ENCODE measurements at regions not wholly inside any gene's neighbourhood (a gene's known extent, or its start where the extent isn't known, plus 50 kb on each side); places are given as distances from the start of the nearest gene placed in this dataset.

DNA sequence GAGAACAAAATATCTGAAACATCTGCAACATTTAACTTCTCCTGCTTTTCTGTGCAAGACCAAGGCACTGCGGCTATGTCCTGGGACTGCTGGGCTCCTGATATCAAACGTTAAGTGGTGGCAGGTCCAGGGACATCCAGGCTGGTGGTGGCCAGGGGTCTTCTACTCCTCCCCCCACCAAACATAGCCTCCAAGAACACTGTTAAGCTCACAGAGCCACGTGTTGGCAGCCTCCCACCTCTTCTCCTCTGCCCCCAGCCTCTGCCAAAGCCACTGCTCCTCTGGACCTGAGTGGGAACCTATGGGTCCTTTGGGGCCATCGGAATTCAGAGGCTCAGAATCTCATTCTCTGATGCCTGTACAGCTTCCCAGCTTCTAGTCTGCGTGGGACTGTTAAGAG is 325.7 kb downstream of the ARRDC4 start:
- no peaks in the 10 kb centered on the region for H3K79me2 ChIP-seq (ENCODE audit: insufficient read depth, low read length)
- TF ChIP-seq EZH2phosphoT487 (conservative IDR thresholded peaks at IDR 0.05; ENCODE audit: low read length) = no peak
- TF ChIP-seq, protein P1, sequence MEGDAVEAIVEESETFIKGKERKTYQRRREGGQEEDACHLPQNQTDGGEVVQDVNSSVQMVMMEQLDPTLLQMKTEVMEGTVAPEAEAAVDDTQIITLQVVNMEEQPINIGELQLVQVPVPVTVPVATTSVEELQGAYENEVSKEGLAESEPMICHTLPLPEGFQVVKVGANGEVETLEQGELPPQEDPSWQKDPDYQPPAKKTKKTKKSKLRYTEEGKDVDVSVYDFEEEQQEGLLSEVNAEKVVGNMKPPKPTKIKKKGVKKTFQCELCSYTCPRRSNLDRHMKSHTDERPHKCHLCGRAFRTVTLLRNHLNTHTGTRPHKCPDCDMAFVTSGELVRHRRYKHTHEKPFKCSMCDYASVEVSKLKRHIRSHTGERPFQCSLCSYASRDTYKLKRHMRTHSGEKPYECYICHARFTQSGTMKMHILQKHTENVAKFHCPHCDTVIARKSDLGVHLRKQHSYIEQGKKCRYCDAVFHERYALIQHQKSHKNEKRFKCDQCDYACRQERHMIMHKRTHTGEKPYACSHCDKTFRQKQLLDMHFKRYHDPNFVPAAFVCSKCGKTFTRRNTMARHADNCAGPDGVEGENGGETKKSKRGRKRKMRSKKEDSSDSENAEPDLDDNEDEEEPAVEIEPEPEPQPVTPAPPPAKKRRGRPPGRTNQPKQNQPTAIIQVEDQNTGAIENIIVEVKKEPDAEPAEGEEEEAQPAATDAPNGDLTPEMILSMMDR (IDR thresholded peaks at IDR 0.05; ENCODE audit: insufficient read depth, low read length, poor library complexity, severe bottlenecking) = no peak
- H3K4me3 ChIP-seq (ENCODE audit: insufficient read depth, low read length, poor library complexity, severe bottlenecking) = no peak overlapping the region
- H3K27me3 ChIP-seq (ENCODE audit: low read length) = no peaks in the 10 kb centered on the region
- no peak overlapping the region for H3K27ac ChIP-seq (ENCODE audit: low read depth, low read length)
- H3K4me2 ChIP-seq (ENCODE audit: low read depth, low read length, poor library complexity, severe bottlenecking) = no peak overlapping the region
- no peak overlapping the region for H2AFZ ChIP-seq (ENCODE audit: low read depth, low read length, severe bottlenecking)
- no peaks in the 10 kb centered on the region for H3F3A ChIP-seq (ENCODE audit: insufficient read depth)
- no peaks in the 10 kb centered on the region for H3K9me3 ChIP-seq (ENCODE audit: insufficient read depth, low read length)
- no peak overlapping the region for H3K9ac ChIP-seq (ENCODE audit: low read length)
- H4K20me1 ChIP-seq (ENCODE audit: low read depth, low read length) = no peaks in the 10 kb centered on the region
- H3K36me3 ChIP-seq (ENCODE audit: low read length) = no peaks in the 10 kb centered on the region
- no peaks in the 10 kb centered on the region for H3K9me2 ChIP-seq (replicated peaks; ENCODE audit: insufficient read depth, low read length)

DNA sequence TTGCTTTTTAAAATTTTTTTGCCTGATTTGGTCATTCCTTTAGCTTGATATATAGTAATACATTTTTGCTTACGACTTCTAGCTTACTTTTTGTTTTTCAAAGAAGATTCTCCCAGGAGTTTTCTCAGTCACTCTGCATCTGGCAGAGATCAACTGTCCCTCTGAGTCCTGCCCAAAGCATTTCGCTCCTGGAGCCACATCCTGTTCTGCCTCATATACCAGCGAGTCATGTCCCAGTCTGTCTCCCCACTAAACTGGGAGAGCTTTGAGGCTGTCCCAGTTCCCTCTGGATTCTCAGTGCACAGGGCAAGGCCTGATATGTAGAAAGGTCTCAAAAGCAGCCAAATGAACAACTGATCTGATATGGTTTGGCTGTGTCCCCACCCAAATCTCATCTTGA is 326.3 kb downstream of the ARRDC4 start:
- Histone ChIP-seq H2AFZ (ENCODE audit: low read depth, low read length, severe bottlenecking) (no peak overlapping the region), H3K9me3 (ENCODE audit: insufficient read depth, low read length) (no peaks in the 10 kb centered on the region), H3K9me2 (replicated peaks; ENCODE audit: insufficient read depth, low read length) (no peaks in the 10 kb centered on the region), H3K27me3 (ENCODE audit: low read length) (no peaks in the 10 kb centered on the region), H3K4me3 (ENCODE audit: insufficient read depth, low read length, poor library complexity, severe bottlenecking) (no peak overlapping the region), H3K9ac (ENCODE audit: low read length) (no peak overlapping the region), H3K27ac (ENCODE audit: low read depth, low read length) (no peak overlapping the region), H3K36me3 (ENCODE audit: low read length) (no peaks in the 10 kb centered on the region), H3F3A (ENCODE audit: insufficient read depth) (no peaks in the 10 kb centered on the region), H4K20me1 (ENCODE audit: low read depth, low read length) (no peaks in the 10 kb centered on the region), H3K79me2 (ENCODE audit: insufficient read depth, low read length) (no peaks in the 10 kb centered on the region), H3K4me2 (ENCODE audit: low read depth, low read length, poor library complexity, severe bottlenecking) (no peak overlapping the region)
- no peak for TF ChIP-seq EZH2phosphoT487 (conservative IDR thresholded peaks at IDR 0.05; ENCODE audit: low read length)
- TF ChIP-seq, protein P1 (IDR thresholded peaks at IDR 0.05; ENCODE audit: insufficient read depth, low read length, poor library complexity, severe bottlenecking) = no peak

DNA sequence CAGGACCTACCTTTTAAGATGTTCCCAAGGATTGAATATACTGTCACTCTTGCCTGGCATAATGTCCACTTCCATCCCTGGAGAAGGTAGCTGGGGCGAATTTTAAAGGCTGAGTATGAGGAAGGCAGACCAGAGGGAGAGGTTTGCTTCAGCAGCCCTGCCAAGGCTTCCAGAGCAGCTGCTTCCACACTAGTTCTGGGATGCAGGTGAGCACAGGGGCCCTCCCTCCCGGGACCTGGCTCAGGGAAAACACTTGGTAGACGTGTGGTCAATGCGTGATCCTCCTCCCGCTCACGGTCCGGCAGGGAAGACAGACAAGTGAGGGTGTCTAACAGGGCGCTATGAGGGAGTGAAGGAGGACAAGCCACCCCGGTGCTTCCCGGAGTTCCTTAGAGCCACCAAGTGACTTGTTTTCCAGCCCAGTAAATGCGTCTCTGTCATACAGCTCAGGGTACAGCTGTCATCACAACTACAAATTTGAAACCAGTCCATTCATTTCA is 327.6 kb downstream of the ARRDC4 start:
- Histone ChIP-seq H3K27ac (ENCODE audit: low read depth, low read length) (no peak overlapping the region), H3K9me3 (ENCODE audit: insufficient read depth, low read length) (no peaks in the 10 kb centered on the region), H3K27me3 (ENCODE audit: low read length) (no peaks in the 10 kb centered on the region), H3K4me3 (ENCODE audit: insufficient read depth, low read length, poor library complexity, severe bottlenecking) (no peak overlapping the region), H3K36me3 (ENCODE audit: low read length) (no peaks in the 10 kb centered on the region), H3K4me2 (ENCODE audit: low read depth, low read length, poor library complexity, severe bottlenecking) (no peak overlapping the region), H2AFZ (ENCODE audit: low read depth, low read length, severe bottlenecking) (no peak overlapping the region), H4K20me1 (ENCODE audit: low read depth, low read length) (no peaks in the 10 kb centered on the region), H3K9me2 (replicated peaks; ENCODE audit: insufficient read depth, low read length) (no peaks in the 10 kb centered on the region), H3F3A (ENCODE audit: insufficient read depth) (no peaks in the 10 kb centered on the region), H3K79me2 (ENCODE audit: insufficient read depth, low read length) (no peaks in the 10 kb centered on the region), H3K9ac (ENCODE audit: low read length) (no peak overlapping the region)
- TF ChIP-seq EZH2phosphoT487 (conservative IDR thresholded peaks at IDR 0.05; ENCODE audit: low read length) = no peak
- TF ChIP-seq, protein P1 (IDR thresholded peaks at IDR 0.05; ENCODE audit: insufficient read depth, low read length, poor library complexity, severe bottlenecking) = no peak
